ENCODE measurements at regions not wholly inside any gene's neighbourhood (a gene's known extent, or its start where the extent isn't known, plus 50 kb on each side); places are given as distances from the start of the nearest gene placed in this dataset.
"Not testable (repeated sequence)": the region's sequence is repeated elsewhere in the genome, so short reads cannot be mapped to it uniquely, and the experiment has no call there.

DNA sequence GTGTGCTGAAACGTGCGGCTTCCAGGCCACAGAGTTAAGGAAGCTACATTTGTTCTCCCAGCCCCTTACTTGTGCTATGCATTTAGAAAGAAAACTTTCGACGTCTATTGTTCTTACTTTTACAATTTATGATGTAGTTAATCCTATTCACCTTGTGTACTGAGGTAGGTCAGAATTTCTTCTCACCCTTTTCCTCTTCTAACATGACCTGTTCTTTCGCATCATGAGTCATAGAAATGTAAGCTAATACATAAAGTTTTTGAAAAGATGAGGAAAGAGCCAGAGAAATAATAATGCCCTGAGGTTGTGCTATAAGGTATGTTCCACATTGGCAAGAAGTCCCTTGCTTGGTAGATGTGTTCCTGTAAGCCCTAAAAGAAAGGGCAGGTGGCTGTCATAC, 298.3 kb downstream of the TRIML1 start:
- no peak for DNase-seq (ENCODE audit: low spot score)

GRCh38 chr4:188438391-188438824, 299.2 kb downstream of the TRIML1 start:
- not testable (repeated sequence) for DNase-seq (ENCODE audit: low spot score)

- no peak for DNase-seq (ENCODE audit: low spot score)
Observed at GRCh38 chr4:188439641-188440311, 300.5 kb downstream of the TRIML1 start.

- no peak for DNase-seq (ENCODE audit: low spot score)
Observed at GRCh38 chr4:188444500-188444899, 305.3 kb downstream of the TRIML1 start.

DNA sequence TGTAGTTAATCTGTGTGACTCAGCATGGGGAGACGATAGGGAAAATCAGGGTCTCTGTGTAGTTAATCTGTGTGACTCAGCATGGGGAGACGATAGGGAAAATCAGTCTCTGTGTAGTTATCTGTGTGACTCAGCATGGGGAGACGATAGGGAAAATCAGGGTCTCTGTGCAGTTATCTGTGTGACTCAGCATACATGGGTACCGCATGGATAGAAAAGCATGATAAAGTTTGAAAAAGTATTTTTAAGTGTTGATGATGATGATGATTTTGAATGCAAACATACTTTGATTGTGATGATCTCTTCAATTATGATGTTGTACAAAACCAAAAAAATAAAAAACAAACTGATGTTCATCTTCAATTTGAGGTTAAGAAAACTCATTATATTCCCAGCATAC, 309.8 kb downstream of the TRIML1 start:
- DNase-seq (ENCODE audit: low spot score), result not testable (repeated sequence)

DNA sequence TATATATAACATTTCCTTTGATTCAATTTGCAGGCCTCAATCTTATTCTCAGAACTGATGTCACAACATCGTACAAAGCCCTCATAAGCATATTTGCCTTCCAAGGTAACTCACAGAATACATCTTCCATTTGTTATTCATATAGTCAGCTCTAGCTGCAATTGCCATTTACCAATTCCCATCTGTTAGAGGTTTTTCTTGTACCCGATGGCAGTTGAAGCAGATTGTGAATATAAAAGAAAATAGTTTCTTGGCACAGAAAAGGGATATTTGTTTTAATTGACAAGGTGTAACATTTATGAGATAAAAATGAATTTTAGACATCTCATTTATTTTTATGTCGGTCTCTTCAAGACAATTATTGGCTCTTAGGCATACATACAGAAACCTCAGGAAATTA, 311.3 kb downstream of the TRIML1 start:
- DNase-seq (ENCODE audit: low spot score), result no peak

DNA sequence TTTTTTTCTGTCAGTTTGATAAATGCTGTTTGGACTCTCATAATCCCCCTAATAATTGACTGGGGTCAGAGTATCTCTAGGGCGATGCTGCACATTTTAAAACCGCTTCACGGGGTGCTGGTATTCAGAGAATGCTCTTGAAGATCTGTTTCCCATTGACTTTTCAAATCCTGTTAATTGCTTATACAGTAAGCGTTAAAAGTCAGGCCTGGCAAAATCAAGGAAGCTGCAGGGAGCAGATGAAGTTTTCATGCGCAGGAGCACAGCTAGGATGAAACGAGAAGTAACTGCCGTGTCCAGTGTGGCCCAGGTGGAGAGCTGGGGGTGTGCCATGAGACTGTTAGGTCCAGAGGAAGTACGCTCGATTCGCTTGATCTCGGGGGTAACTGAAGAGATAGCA, 312.9 kb downstream of the TRIML1 start:
- DNase-seq (ENCODE audit: low spot score), result no peak

- DNase-seq (ENCODE audit: low spot score), result no peak
Observed at GRCh38 chr4:188454575-188454974, 315.3 kb downstream of the TRIML1 start.

DNA sequence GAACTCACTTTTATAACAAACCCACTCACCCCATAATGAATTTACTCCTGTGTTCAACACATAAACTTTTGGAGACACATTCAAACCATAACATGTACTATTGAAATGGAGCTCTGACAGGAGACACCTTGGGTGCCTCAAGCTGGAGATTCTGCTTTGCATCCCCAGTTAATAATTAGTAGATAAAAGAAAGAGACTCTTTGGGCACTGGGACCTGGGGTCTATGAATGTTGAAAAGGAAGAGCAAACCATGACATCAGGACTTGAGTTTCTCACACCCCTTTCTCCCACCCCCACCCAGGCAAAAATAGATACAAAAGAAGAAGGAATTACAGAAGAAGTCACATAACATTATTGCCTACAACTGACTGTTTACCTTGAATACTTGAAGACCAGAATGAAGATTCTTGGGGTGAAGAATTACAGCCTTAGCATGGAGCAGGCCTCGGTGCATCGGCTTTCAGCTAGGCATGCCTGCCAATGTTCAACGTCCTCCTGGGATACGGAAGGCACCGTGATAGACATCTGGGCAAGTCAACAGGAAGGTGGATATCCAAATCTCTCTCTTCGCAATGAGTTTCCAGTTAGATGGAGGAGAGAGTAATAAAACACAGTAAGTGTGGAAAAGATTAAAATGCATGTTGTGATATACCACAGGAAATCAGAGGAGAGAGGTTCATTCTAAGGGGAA, 316.0 kb downstream of the TRIML1 start:
- DNase-seq (ENCODE audit: low spot score), result no peak

- DNase-seq (ENCODE audit: low spot score), result no peak
Observed at GRCh38 chr4:188459381-188459780, 320.1 kb downstream of the TRIML1 start.

GRCh38 chr4:188463909-188464308, 324.7 kb downstream of the TRIML1 start:
- DNase-seq (ENCODE audit: low spot score), result no peak

DNA sequence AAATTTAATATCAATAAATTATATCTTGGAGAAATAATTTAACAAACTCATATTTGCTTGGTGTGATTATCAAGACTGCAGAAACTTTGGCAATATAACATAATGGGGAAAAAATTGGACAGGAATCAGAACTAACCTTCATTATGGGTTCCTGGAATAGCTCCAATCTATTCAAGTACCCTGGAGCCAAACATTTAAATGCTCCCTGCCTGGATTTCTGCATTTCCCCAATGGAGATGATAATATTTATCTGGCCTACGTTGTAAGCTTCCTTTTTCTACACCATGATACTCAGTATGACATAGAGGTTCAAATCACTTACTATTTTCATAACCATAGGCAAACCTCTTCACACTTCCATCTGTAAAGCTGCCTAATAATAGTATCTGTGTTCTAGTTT, 326.8 kb downstream of the TRIML1 start:
- DNase-seq (ENCODE audit: low spot score), result no peak

DNA sequence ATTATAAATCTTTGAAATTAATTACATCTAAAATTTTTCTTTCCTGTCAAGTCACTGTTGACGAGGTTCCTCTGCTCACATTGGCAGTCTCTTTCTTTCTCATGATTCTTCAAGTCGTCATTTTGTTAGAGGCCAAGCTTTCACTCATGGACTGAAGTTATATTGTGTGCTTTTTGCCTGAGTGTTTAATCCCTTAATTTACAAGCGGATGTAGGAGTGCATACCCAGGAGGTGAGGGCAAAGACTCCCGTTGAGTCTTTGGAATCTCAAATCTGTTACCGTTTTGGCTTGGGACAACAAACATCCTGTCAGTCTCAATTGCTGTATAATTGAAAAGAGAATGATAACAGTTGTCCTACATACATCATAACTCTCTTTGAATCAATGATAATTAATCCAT, 345.0 kb downstream of the TRIML1 start:
- no peak for DNase-seq (ENCODE audit: low spot score)

- DNase-seq (ENCODE audit: low spot score), result no peak
Observed at GRCh38 chr4:188485906-188486305, 346.7 kb downstream of the TRIML1 start.

DNA sequence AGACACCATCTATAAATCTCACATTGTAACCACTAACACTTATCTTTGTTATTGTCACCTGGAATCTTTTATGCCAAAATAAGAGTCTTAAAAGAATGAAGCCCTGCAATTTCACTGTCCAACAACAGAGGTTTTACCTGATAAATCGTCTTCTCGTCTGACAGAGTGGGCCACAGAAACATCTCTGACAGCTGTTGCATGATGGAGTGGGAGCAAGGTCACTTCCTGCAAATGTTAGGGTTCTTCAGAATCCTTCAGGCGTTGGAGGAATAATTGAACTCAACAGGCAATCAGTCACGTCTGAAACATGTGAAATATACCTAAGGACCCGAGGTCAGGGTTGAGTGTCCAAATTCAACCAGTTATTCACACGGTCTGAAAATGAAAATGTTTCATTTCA, 353.6 kb downstream of the TRIML1 start:
- no peak for DNase-seq (ENCODE audit: low spot score)

DNA sequence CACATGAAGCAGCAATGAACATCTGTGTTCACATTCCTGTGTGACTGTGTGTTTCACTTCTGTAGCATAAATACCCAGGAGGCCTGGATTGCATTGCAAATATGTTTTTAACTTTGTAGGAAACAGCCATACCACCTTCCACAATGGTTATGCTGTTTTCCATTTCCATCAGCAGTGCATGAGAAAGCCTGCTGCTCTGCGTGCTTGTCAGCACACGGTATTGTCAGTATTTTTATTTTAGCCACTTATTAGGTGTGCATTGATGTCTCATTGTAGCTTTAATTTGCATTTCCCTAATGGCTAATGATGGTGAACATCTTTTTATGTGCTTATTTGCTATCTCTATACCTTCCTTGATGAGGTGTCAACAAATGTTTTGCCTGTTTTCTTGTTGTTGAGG, 355.9 kb downstream of the TRIML1 start:
- no peak for DNase-seq (ENCODE audit: low spot score)

DNA sequence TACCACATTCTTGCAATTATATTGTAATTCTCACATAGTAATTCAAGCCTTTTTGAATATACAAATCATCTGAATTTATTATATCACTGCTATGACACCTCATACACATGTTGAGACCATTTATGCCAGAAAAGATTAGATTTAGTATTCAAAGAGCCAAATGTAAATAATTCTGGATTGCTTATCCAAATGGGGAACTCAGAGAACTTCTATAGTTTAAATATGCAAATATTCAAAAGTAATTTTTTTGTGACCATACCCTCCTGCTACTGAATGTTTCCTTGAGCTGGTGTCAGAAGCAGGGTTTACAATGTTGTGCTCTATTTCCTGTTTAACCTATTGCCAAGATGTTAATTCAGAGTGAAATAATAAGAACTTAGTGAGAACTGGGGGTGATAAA, 372.2 kb downstream of the TRIML1 start:
- no peak for DNase-seq (ENCODE audit: low spot score)

DNA sequence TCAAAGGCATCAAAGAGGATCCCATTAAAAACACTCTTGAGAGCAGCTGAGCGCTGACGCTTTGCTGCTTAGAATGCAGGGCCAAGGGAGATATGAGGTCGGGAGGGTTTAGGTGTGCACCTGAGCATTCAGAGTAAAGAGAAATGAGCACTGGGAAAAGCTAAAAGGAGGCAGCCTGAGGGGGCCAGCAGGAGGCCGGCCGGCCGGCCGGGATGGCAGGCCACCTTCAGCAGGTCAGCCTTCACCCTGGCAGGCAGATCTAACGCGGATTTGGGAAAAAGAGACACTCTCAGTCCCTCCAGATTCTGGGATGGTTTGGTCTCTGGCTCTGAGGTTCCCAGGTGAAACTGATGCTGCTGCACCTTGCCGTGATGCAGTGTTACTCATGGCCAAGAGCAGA, 393.5 kb downstream of the TRIML1 start:
- DNase-seq (ENCODE audit: low spot score), result no peak

GRCh38 chr4:188534297-188534696, 395.1 kb downstream of the TRIML1 start:
- no peak for DNase-seq (ENCODE audit: low spot score)

- no peak for DNase-seq (ENCODE audit: low spot score)
Observed at GRCh38 chr4:188534917-188535316, 395.7 kb downstream of the TRIML1 start.

DNA sequence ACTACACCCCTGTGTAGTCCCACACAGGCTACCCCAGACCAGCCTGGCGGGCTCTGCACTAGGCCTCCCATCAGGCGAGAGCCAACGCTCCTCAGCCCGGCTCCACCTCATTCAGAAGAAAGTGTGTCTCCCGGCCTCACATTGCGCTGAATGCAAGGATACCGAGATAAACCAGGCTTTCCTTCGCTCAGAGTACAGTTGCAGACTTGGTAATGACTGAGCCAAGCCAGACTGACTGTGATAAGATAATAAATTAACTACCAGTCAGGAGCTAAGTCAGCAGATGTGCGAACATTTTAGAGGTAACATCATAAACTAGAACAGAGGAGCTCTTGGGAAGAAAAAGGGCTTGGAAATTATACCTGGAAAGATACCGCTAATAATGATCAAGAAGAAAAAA, 397.6 kb downstream of the TRIML1 start:
- no peak for DNase-seq (ENCODE audit: low spot score)

DNA sequence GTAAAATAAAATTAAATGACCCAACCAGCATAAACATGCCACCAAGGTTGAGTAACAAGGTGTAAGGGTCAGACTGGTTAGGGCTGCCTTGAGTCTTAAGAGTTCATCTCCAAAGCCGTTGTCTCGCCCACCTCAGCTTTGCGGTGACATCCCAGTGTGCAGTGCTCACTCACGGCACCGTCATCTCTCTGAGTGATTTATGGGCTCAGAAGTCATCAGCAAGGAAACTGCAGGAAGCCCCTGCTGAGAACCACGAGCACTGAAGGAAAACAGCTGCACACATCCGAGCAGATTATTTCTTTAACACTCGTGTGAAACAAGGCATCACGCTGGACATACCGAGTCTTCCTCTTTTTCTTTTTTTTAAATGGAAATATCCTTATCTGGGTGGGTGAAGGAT, 411.1 kb downstream of the TRIML1 start:
- DNase-seq (ENCODE audit: low spot score), result no peak

GRCh38 chr4:188551156-188551555, 411.9 kb downstream of the TRIML1 start:
- DNase-seq (ENCODE audit: low spot score), result no peak

- DNase-seq (ENCODE audit: low spot score), result no peak
Observed at GRCh38 chr4:188552741-188553275, 413.6 kb downstream of the TRIML1 start.
